ENCODE measurements at regions not wholly inside any gene's neighbourhood (a gene's known extent, or its start where the extent isn't known, plus 50 kb on each side); places are given as distances from the start of the nearest gene placed in this dataset.

- no peak for TF ChIP-seq CTCF (IDR thresholded peaks at IDR 0.05; ENCODE audit: extremely low read depth, missing control alignments)
Measured at GRCh38 chr6:145480024-145480423, 255.3 kb downstream of the EPM2A start.

GRCh38 chr6:145483191-145483996 is 251.9 kb downstream of the EPM2A start:
- DNase-seq (ENCODE audit: low spot score) = no peak
- no peak for TF ChIP-seq CTCF (IDR thresholded peaks at IDR 0.05; ENCODE audit: extremely low read depth, missing control alignments)

More at GRCh38 chr6:145480024-145480423, 255.3 kb downstream of the EPM2A start:
- DNase-seq (ENCODE audit: low spot score) = no peak

- no peak for TF ChIP-seq CTCF (IDR thresholded peaks at IDR 0.05; ENCODE audit: extremely low read depth, missing control alignments)
- no peak for DNase-seq (ENCODE audit: low spot score)
Measured at GRCh38 chr6:145485288-145485687, 250.0 kb downstream of the EPM2A start.

GRCh38 chr6:145486306-145486705 is 249.0 kb downstream of the EPM2A start:
- no peak for TF ChIP-seq CTCF (IDR thresholded peaks at IDR 0.05; ENCODE audit: extremely low read depth, missing control alignments)
- DNase-seq (ENCODE audit: low spot score) = no peak

- no peak for TF ChIP-seq CTCF (IDR thresholded peaks at IDR 0.05; ENCODE audit: extremely low read depth, missing control alignments)
Measured at GRCh38 chr6:145489583-145489982, 245.7 kb downstream of the EPM2A start.

GRCh38 chr6:145490068-145490467 is 245.3 kb downstream of the EPM2A start:
- no peak for DNase-seq (ENCODE audit: low spot score)
- TF ChIP-seq CTCF (IDR thresholded peaks at IDR 0.05; ENCODE audit: extremely low read depth, missing control alignments) = no peak

More at GRCh38 chr6:145489583-145489982, 245.7 kb downstream of the EPM2A start:
- DNase-seq (ENCODE audit: low spot score) = no peak

- no peak for TF ChIP-seq CTCF (IDR thresholded peaks at IDR 0.05; ENCODE audit: extremely low read depth, missing control alignments)
- no peak for DNase-seq (ENCODE audit: low spot score)
Measured at GRCh38 chr6:145491126-145491525, 244.2 kb downstream of the EPM2A start.

Data from GM20000 (cell line).